COR-L47 (cell line): ENCODE measurements at regions not wholly inside any gene's neighbourhood (a gene's known extent, or its start where the extent isn't known, plus 50 kb on each side); places are given as distances from the start of the nearest gene placed in this dataset.
"Not testable (repeated sequence)": the region's sequence is repeated elsewhere in the genome, so short reads cannot be mapped to it uniquely, and the experiment has no call there.

ENCODE experiments used
- DNase-seq: peaks from one replicate; lab custom pipeline; 2025; lab: John Stamatoyannopoulos, UW

- no peak for DNase-seq
Measured at GRCh38 chr11:95435628-95436353, 204.8 kb upstream of the SESN3 start.

DNA sequence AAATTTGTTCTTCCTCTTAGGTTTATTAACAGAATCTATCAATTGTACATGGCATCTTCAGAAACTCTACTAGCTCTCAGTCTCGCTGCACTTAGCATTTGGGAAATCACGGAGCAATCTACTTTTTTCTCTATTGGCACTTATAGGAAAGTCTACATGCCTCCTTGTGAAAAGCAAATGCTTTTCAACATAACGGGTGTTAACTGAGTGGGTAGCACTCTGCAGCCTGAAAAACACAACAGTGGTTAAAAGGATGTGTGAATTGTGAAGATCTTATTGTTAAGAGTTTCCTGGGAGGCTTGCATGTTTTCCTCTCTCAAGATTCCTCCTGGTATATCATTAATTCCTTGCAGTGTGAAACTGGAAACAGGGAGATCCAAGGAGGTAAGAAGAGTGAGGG lies 204.2 kb upstream of the SESN3 start:
- no peak for DNase-seq

- DNase-seq = no peak
Measured at GRCh38 chr11:95434489-95435057, 203.6 kb upstream of the SESN3 start.

DNA sequence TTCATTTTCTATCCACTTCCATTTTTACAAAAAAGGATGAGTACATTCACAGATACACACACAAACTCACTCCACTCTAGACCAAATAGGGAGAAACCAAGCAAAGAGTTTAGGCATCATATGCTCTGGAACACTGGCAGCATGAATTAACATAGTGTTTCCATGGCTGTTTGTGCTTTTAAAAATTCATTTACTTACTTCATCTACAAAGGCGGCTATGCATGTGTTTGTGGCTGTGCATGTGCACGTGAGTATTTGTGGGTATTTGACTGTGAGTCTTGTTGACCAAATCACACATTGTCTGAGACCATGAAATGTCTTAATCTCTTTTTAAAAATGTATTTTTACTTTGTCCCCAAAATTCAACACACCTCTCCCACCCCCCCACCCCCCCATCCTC lies 203.0 kb upstream of the SESN3 start:
- DNase-seq = no peak

DNA sequence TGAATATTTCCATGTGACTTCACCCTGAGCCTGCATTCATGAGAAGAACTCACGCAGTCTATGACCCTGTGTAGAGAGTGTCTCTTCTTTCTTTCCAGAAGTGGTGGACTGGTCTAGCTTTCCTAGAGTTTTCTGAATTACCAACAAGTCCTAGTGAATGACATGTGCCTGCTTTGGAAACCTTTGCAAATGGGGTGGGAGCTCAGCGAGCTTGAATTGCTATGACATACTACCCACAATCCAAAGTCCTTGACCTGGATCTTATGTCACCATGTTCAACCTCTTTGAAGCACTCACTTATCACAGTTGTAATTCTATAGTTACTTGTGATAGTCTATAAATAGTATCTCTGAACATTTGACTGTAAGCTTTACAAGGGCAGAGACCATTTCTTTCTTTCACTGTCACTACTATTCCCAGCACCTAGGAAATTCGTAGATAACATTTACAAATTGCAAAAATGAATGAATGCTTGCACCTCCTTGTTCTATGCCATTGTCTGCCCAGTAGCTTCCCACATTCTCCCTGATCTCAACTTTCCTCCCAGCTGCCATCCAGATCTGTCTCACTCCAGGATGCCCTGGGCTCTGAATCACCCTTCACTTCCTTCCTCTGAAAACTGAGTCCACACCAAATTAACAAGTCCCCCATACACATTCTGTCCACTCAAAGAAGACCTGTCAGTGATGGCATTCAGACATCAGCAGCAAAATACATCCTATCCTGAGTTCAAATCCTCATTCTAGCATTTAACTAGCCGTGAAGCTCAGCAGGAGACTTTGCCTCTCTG lies 201.9 kb upstream of the SESN3 start:
- no peak for DNase-seq

GRCh38 chr11:95429376-95429907 lies 198.4 kb upstream of the SESN3 start:
- no peak for DNase-seq

DNA sequence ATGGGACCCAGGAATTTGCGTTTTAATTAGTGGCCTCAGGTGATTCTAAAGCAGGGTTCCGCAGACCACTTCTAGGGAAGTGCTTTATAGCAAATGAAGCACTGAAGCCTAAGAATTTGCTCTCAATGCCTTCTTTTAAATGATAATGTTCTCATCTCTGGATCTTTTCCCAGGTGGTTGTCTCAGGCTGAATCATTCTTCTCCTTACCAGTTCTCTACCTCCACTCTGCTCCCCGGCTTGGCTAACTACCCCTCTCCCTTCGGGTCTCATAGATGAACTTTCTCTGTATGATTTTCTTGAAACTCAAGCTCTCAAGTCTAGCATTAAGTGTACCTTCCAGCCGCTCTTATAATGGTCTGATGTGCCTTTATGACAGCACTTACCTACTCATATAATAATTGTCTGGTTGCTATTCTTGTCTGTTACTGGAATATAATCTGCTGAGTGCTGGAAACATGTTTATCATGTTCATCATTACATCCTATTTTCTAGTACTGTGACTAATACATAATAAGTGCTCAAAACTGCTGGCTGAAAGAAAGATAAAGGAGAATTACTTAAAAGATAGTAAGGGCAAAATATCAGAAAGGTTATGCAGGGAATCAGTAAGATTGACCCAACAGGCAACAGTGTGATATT lies 195.9 kb upstream of the SESN3 start:
- no peak for DNase-seq

- no peak for DNase-seq
Measured at GRCh38 chr11:95419915-95420314, 188.9 kb upstream of the SESN3 start.

GRCh38 chr11:95418916-95419315 lies 187.9 kb upstream of the SESN3 start:
- DNase-seq = no peak

DNA sequence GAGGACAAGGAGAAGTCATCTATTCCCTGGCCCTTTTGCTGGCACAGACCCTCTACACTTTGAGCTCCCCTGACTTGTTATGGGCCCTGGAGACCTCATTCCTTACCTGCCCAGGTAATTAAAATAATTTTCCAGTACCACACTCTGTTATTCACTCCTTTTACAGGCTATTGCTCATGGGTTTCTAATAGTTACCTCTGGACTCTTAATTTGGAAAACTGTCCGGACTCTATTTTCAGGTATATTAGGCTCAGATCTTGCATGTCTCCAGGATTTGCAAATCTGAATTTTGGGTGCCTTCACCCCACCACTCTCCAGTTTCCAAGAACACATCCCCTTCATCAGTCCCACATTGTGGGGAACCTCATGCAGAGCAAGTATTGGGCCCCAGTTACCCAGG lies 186.8 kb upstream of the SESN3 start:
- DNase-seq = no peak

DNA sequence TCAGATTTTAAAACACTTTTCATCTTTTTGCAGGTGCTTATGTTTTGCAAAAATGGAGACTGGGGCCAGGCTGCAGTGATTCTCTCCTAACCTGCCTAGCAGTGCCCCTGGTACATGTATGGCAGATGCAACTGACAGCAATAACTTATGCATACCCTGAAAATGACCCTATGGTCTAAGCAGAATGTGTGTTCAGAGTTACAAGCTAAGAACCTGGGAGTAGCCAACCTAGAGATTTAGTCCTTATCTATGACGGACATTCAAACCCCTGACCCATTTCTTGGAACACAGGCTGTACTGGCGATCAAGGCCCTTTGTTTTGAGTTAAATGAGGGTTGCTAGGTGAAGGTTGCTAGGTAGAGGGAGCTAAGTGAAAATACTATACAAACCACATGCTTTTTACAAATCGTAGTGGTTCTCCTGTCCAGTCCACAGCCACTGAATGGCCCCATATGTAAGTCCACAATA lies 184.9 kb upstream of the SESN3 start:
- DNase-seq = no peak

DNA sequence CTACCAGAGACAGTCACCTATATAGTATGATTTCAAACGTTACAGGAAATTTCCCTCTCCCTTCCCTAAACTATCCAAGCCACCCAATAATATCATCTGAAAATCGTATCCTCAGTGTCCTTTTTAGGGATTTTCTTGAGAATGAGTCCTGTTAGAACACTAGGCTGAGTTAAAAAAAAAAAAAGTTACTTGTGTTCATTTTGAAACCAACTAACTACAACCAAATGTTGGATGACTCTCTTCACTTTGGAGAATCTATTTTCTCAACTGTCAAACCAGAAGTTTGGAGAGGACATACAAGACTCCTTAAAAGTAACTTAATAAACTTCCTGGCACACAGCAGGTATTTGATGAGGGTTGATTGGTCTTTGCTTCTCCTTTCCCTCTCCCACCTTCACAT lies 183.2 kb upstream of the SESN3 start:
- no peak for DNase-seq

DNA sequence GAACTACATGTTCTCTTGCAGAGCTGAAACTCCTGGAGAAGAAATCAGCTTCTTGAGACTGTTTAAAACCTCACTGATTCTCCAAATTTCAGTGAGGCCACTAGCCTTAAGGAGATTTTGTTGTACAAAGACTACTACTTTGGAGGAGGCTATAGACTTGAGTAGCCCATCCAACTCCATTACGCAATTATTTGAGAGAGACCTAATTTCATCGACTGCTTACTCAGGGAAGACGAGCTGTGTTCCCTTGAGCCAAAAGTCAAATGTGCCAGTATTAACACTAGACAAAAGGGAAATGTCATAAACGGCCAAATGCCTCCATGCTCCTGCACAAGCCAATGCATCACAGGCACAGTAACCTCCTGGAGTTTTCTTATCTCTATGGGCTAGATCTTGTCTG lies 182.8 kb upstream of the SESN3 start:
- DNase-seq = no peak

- no peak for DNase-seq
Measured at GRCh38 chr11:95413021-95413420, 182.0 kb upstream of the SESN3 start.

DNA sequence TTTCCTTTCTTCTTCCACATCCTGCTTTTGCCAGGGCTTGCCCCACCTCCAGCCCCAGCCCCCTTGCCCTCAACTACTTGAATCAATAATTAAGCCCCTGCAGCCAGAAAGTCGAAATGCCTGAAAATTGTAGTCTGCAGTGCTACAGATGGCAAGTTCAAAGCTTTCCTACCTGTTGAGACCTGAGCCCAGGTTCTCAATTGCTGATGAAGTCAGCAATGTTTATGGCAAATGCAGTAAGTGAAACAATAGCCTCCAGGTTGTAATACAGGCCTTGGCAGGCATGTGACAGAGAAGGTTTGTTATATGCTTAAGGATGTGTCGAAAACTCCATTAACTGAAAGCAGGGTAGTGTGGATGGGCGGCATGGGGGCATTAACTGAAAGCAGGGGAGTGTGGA lies 181.1 kb upstream of the SESN3 start:
- no peak for DNase-seq

DNA sequence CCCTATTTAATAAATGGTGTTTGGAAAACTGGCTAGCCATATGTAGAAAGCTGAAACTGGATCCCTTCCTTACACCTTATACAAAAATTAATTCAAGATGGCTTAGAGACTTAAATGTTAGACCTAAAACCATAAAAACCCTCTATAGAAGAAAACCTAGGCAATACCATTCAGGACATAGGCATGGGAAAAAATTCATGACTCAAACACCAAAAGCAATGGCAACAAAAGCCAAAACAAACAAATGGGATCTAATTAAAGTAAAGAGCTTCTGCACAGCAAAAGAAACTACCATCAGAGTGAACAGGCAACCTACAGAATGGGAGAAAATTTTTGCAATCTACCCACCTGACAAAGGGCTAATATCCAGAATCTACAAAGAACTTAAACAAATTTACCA lies 179.7 kb upstream of the SESN3 start:
- not testable (repeated sequence) for DNase-seq

- DNase-seq = no peak
Measured at GRCh38 chr11:95406271-95406670, 175.3 kb upstream of the SESN3 start.

GRCh38 chr11:95404370-95404769 lies 173.4 kb upstream of the SESN3 start:
- no peak for DNase-seq

DNA sequence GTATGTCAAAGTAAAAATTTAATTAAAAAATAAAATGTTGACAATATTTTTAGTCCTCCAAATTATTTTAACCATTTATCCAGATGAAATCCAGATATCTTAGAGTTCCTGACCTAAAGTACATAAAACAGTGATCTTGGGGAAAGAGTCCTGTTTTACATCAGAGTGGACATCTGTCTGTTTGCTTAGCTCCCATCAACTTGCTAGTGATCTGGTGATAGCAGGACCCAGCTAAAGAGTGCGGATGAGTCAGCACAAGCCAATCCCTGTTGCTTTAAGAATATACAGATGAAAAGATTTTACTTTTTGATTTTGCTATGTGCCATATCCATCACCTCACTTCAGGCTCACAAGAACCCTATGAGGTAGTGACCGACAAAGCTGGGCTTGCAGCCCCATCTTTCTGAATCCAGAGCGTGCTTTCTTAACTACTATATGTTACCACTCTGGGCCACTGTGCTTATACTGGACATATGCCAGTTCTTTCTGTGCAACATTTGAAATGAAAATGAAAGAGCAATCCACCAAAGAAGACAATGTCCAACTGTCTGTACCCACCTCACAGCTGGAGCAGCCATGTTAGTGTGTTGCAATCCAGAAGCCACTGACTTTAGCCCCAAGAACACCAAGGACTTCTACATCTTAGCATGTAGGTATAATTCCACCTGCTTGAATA lies 167.6 kb upstream of the SESN3 start:
- no peak for DNase-seq

DNA sequence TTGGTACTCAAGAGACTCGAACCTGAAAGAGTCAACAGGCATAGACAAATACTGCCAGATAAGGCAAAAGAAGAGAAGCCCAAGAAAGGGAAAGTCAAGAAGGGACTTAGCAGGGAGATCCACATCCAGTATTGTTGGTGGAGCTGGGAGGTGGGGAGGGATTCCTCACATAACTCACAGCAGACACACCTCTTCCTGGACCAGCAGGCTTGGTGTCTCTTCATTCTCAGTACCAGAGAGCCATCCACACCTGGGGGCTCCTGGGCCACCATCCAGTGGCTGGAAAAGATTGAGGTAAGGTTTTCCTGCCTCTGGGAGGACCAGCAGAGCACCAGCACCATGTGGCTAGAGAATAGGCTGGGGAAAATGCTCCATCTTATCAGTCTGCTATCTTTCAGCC lies 161.6 kb upstream of the SESN3 start:
- DNase-seq = no peak

DNA sequence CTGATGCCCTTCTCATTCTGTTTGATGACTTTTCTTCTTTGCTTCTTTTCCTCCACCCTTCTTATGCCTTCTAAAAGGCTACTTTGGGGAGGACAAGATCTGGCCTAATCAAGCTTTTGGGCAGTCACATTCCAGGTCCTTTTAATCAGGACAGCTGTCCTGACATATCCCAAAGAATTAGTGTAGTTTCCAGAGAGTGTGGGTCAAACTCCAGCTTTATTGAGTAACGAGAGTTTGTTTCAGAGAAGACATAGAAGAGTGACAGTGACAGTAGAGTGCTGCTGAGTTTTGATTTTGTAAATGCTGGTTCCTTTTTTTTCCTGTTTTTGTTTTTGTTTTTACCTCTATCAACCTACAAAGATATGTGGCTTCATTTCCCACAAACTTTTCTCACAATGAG lies 158.4 kb upstream of the SESN3 start:
- no peak for DNase-seq

- DNase-seq = no peak
Measured at GRCh38 chr11:95388086-95388485, 157.1 kb upstream of the SESN3 start.
